Body of pancreas (tissue), 4 donors: ENCODE measurements at regions not wholly inside any gene's neighbourhood (a gene's known extent, or its start where the extent isn't known, plus 50 kb on each side); places are given as distances from the start of the nearest gene placed in this dataset.

Experiments used
- CTCF ChIP-seq, 7 experiments: fragments of 450-650 bp in 4 of 7; fragments of 200-600 bp in 3 of 7; sonication (generic) in 3 of 7; IDR thresholded peaks; one replicate each; pipeline ENCODE4 v1.5.1; 2016 to 2019; ENCODE audit warnings: antibody characterized with exemption in 7 of 7
- POLR2A ChIP-seq, 3 donors: fragments of 450-650 bp; IDR thresholded peaks; one replicate each; pipeline ENCODE4 v1.6.1; 2016; ENCODE audit warnings: antibody characterized with exemption in 3 of 3, mild to moderate bottlenecking in 2 of 3

GRCh38 chr13:44050450-44051063 is 170.9 kb downstream of the LACC1 start:
- TF ChIP-seq POLR2A (IDR thresholded peaks at IDR 0.05) = no peak
- TF ChIP-seq CTCF (IDR thresholded peaks at IDR 0.05) = peak; percentile 17 to 86 (median 74)
